ENCODE measurements at regions not wholly inside any gene's neighbourhood (a gene's known extent, or its start where the extent isn't known, plus 50 kb on each side); places are given as distances from the start of the nearest gene placed in this dataset.

GRCh38 chr3:188090620-188091309, 63.2 kb upstream of the LPP start:
- DNase-seq (ENCODE audit: low spot score), result no peak
- Histone ChIP-seq H3K4me3 (no peak overlapping the region), H3K27ac (no peak overlapping the region)
- TF ChIP-seq, protein P1, sequence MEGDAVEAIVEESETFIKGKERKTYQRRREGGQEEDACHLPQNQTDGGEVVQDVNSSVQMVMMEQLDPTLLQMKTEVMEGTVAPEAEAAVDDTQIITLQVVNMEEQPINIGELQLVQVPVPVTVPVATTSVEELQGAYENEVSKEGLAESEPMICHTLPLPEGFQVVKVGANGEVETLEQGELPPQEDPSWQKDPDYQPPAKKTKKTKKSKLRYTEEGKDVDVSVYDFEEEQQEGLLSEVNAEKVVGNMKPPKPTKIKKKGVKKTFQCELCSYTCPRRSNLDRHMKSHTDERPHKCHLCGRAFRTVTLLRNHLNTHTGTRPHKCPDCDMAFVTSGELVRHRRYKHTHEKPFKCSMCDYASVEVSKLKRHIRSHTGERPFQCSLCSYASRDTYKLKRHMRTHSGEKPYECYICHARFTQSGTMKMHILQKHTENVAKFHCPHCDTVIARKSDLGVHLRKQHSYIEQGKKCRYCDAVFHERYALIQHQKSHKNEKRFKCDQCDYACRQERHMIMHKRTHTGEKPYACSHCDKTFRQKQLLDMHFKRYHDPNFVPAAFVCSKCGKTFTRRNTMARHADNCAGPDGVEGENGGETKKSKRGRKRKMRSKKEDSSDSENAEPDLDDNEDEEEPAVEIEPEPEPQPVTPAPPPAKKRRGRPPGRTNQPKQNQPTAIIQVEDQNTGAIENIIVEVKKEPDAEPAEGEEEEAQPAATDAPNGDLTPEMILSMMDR (IDR thresholded peaks at IDR 0.05), result no peak

DNA sequence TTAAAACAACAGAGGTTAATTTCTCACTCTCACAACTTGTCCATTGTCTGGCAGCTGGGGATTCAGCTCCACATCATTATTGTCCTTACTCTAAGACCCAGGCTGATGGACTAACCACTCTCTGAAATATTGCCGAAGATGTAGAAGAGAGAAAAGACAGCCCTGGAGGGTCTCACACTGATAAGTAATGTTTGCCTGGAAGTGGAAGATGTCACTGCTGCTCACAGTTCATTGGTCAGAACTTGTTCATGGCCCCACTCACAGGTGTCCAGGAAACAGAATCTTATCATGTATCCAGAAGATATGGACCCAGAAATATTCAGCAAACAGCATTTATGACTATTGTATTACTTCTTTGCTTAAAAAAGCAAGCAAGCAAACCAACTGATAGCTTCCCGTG, 62.2 kb upstream of the LPP start:
- no peak overlapping the region for H3K4me3 ChIP-seq
- no peak for DNase-seq (ENCODE audit: low spot score)
- TF ChIP-seq, protein P1 (IDR thresholded peaks at IDR 0.05), result no peak

GRCh38 chr3:188092648-188093047, 61.3 kb upstream of the LPP start:
- TF ChIP-seq, protein P1 (IDR thresholded peaks at IDR 0.05), result no peak
- Histone ChIP-seq H3K27ac (no peak overlapping the region), H3K4me3 (no peak overlapping the region)
- no peak for DNase-seq (ENCODE audit: low spot score)

More for the DNA sequence above, 62.2 kb upstream of the LPP start:
- no peak overlapping the region for H3K27ac ChIP-seq

DNA sequence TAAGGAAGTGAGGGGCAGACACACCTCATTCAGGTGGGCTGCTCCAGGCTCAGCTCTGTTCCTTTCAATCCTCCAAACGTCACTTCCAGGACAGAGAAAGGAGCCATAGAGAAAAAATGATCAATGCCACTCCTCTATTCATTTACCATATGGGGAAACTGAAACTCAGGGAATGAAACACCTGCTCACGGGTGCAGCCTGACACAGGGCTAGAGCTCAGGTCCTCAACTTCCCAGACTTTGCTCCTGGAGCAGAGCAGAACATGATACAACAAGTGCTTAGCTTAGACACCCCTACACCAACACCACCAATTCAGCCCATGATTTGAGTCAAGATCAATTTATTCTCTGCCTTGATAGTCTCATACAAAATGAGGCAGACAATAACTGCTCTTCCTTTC, 58.5 kb upstream of the LPP start:
- no peak overlapping the region for H3K27ac ChIP-seq
- TF ChIP-seq, protein P1 (IDR thresholded peaks at IDR 0.05), result no peak
- H3K4me3 ChIP-seq, result no peak overlapping the region
- DNase-seq (ENCODE audit: low spot score), result no peak

GRCh38 chr3:188097791-188098190, 56.2 kb upstream of the LPP start:
- H3K27ac ChIP-seq, result no peak overlapping the region
- H3K4me3 ChIP-seq, result no peak overlapping the region
- TF ChIP-seq, protein P1 (IDR thresholded peaks at IDR 0.05), result no peak
- no peak for DNase-seq (ENCODE audit: low spot score)

DNA sequence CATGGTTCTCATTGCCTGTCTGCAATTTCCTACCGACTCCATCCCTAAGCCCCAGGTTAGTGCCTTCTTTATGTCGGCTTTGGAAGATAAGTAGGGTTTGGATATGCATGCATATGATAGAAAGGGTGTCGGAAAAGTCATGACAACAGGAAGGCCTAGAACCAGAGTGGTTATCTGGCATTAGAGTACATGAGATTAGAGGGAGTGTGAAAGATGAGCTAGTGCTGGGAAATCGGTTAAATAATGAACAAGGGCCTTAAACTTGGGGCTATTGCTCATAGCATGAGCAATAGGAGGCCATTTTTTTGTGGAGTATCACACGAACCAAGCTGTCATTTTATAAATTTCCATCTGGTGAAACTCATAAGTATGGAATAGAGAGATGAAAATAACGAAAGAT, 54.0 kb upstream of the LPP start:
- Histone ChIP-seq H3K4me3 (no peak overlapping the region), H3K27ac (no peak overlapping the region)
- DNase-seq (ENCODE audit: low spot score), result no peak
- TF ChIP-seq, protein P1 (IDR thresholded peaks at IDR 0.05), result no peak

DNA sequence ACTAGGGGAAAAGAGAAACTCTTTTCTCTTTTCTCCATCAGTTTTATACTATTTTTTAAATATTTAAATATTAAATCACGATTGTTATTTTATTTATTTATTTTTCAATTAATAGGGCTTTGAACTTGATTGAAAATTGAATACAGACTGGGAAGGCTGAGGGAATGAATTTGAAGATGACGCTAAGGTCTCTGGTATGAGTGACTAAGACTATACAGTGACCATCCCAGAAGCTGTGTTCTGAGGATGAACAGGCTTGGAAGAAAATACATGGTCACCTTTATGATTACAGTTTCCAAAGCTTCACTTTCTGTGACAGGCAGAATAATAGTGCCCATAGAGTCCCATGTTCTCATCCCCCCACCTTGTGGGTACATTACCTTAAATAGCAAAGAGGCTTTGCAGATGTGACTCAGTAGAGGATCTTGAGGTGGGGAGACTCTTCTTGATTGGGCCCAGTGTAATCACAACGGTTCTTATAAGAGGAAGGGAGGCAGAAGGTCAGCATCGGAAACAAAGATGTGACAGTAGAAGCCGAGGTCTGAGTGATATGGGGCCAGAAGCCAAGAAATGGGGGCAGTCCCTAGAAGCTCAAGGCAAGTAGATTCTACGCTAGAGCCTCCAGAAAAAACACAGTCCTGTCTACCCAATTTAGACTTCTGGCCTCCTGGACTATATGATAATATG, 51.0 kb upstream of the LPP start:
- H3K27ac ChIP-seq, result no peak overlapping the region
- TF ChIP-seq, protein P1 (IDR thresholded peaks at IDR 0.05), result no peak
- DNase-seq (ENCODE audit: low spot score), result no peak
- no peak overlapping the region for H3K4me3 ChIP-seq

Data from coronary artery (tissue), 2 donors.